NB4 (cell line): ENCODE measurements at regions not wholly inside any gene's neighbourhood (a gene's known extent, or its start where the extent isn't known, plus 50 kb on each side); places are given as distances from the start of the nearest gene placed in this dataset.

ENCODE experiments used
- DNase-seq: peaks from one replicate; pipeline ENCODE4 v3.0.0; 2010; ENCODE audit warnings: low read depth
- H3K4me3 ChIP-seq: one replicate; pipeline ENCODE4 v1.5.1; 2011; ENCODE audit warnings: mild to moderate bottlenecking, low read depth, low read length, moderate library complexity
- MAX ChIP-seq: IDR thresholded peaks from 2 replicates; pipeline ENCODE4 v1.6.1; 2011; ENCODE audit warnings: low read depth, low read length
- MYC ChIP-seq: IDR thresholded peaks from 2 replicates; pipeline ENCODE4 v1.6.1; 2011; ENCODE audit warnings: low read depth, low read length
- POLR2A ChIP-seq: IDR thresholded peaks from 2 replicates; pipeline ENCODE4 v1.6.1; 2011; ENCODE audit warnings: mild to moderate bottlenecking; ENCODE audit not compliant: insufficient read length; ENCODE audit errors: extremely low read depth
- TF ChIP-seq, protein P1 (sequence below): IDR thresholded peaks from one replicate; pipeline ENCODE4 v1.5.1; 2012; ENCODE audit warnings: low read depth, low read length

DNA sequence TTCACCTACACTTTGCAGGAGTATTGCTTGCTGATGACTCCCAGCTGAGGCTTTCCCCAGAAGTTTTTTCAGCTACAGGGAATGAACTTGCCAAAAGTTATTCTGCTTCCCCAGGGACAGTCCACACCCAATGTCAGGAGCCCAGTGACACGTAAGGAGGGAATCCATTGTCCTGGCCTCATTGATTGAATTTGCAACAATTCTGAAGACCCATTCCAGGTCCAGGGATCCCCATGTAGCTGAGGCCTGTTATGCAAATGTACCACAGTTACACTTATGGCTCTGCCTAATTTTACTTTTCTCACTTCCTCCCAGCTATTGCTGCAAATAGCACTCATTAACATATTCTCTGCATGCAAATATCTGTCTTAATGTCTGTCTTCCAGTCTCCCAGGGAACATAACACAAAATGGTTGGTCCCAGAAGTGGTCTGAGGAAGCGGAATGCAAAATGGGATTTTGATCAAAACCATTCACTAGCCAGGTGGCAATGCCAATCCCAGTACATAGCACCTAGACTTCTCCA is 113.7 kb upstream of the ACTRT1 start:
- DNase-seq, result no peak
- no peak overlapping the region for H3K4me3 ChIP-seq
- TF ChIP-seq, protein P1, sequence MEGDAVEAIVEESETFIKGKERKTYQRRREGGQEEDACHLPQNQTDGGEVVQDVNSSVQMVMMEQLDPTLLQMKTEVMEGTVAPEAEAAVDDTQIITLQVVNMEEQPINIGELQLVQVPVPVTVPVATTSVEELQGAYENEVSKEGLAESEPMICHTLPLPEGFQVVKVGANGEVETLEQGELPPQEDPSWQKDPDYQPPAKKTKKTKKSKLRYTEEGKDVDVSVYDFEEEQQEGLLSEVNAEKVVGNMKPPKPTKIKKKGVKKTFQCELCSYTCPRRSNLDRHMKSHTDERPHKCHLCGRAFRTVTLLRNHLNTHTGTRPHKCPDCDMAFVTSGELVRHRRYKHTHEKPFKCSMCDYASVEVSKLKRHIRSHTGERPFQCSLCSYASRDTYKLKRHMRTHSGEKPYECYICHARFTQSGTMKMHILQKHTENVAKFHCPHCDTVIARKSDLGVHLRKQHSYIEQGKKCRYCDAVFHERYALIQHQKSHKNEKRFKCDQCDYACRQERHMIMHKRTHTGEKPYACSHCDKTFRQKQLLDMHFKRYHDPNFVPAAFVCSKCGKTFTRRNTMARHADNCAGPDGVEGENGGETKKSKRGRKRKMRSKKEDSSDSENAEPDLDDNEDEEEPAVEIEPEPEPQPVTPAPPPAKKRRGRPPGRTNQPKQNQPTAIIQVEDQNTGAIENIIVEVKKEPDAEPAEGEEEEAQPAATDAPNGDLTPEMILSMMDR, result no peak
- TF ChIP-seq MYC (no peak), MAX (no peak), POLR2A (no peak)

DNA sequence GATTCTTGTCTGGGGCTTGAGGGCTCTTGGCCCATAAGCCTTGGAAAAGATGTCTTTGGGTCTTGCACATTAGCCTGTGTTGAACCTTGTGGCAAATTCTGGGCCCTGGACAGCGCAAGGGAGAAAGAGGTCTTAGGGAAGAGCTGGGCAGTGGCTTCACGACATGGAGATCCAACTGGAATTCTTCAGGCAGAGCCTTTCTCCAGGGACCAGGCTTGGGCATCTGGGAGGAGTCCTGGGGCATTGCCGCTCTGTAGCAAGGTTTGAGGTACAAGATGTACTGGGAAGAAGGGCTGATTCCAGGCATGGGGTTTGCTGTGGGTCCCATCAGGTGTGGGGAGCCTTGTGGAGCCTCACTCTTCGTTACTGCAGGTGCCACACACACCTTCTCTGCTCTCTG is 104.0 kb upstream of the ACTRT1 start:
- H3K4me3 ChIP-seq, result no peak overlapping the region
- no peak for TF ChIP-seq MYC
- TF ChIP-seq, protein P1, result no peak
- no peak for TF ChIP-seq MAX
- no peak for DNase-seq

DNA sequence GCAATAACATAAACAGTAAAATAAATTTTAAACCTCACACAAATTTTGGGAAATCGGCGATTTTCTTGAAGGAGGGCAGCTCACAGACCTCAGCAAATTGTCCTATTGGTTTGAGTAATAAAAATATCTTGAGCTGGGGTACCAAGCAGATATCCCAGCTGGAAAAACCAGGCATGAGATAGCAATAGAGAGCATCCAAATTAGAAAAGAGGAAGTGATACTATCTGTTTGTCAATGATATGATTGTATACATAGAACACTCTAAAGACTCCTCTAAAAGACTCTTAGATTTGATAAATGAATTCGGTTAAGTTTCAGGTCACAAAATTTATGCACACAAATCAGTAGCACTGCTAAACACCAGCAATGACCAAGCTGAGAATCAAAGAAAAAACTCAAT is 90.5 kb upstream of the ACTRT1 start:
- no peak for TF ChIP-seq POLR2A
- TF ChIP-seq, protein P1, result no peak
- no peak for TF ChIP-seq MAX
- TF ChIP-seq MYC, result no peak
- H3K4me3 ChIP-seq, result no peak overlapping the region
- no peak for DNase-seq

- TF ChIP-seq, protein P1, result peak; percentile 21
- TF ChIP-seq MYC, result no peak
- DNase-seq, result peak; percentile 33
- no peak overlapping the region for H3K4me3 ChIP-seq
These were observed 54.4 kb upstream of the ACTRT1 start for GRCh38 chrX:128106630-128107029.

DNA sequence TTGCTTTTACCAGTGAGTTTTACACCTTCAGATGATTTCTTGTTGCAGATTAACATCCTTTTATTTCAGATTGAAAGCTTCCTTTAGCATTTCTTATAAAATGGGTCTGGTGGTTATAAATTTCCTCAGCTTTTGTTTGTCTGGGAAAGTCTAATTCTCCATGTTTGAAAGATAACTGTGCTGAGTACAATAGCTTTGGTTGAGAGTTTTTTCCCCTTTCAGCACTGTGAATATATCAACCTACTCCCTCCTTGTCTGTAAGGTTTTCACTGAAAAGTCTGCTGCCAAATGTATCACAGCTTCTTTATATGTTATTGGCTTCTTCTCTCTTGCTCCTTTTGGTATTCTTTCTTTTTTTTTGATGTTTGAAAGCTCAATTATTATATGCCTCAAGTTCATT is 53.5 kb upstream of the ACTRT1 start:
- TF ChIP-seq POLR2A (no peak), MAX (no peak), MYC (no peak)
- TF ChIP-seq, protein P1, result no peak
- H3K4me3 ChIP-seq, result no peak overlapping the region
- no peak for DNase-seq
